GM23338 (cell line): ENCODE measurements at regions not wholly inside any gene's neighbourhood (a gene's known extent, or its start where the extent isn't known, plus 50 kb on each side); places are given as distances from the start of the nearest gene placed in this dataset.

Experiments used
- ATAC-seq: fragments of 200-7000 bp; cut with Tn5 transposase; 3 replicates; pipeline ENCODE4 v1.9.1; 2020
- DNase-seq: peaks from one replicate; pipeline ENCODE4 v3.0.0-alpha.2; 2015; ENCODE audit warnings: low spot score
- H2AFZ ChIP-seq: fragments of 200-600 bp; sonication (generic); 2 replicates; pipeline ENCODE4 v1.8.0; 2016; ENCODE audit warnings: antibody characterized with exemption, mild to moderate bottlenecking, moderate library complexity
- H3F3A ChIP-seq: fragments of 200-600 bp; sonication (generic); replicated peaks from 2 replicates; pipeline ENCODE4 v1.8.0; 2017; ENCODE audit warnings: antibody characterized with exemption, mixed run types, low read depth
- H3K27ac ChIP-seq: fragments of 200-600 bp; sonication (generic); 2 replicates; pipeline ENCODE4 v1.6.1; 2016; ENCODE audit warnings: low read depth
- H3K27me3 ChIP-seq: fragments of 200-600 bp; sonication (generic); 2 replicates; pipeline ENCODE4 v1.8.0; 2016; ENCODE audit warnings: mild to moderate bottlenecking, mixed run types, moderate library complexity; ENCODE audit not compliant: insufficient read depth
- H3K36me3 ChIP-seq: fragments of 200-600 bp; sonication (generic); 2 replicates; pipeline ENCODE4 v1.8.0; 2016; ENCODE audit warnings: mild to moderate bottlenecking; ENCODE audit not compliant: insufficient read depth
- H3K4me1 ChIP-seq: fragments of 200-600 bp; sonication (generic); 2 replicates; pipeline ENCODE4 v1.8.0; 2016; ENCODE audit warnings: mild to moderate bottlenecking, moderate library complexity; ENCODE audit not compliant: insufficient read depth
- H3K4me2 ChIP-seq: fragments of 200-600 bp; sonication (generic); 2 replicates; pipeline ENCODE4 v1.7.1; 2017; ENCODE audit warnings: mixed run types
- H3K4me3 ChIP-seq: fragments of 200-600 bp; sonication (generic); 2 replicates; pipeline ENCODE4 v1.6.1; 2016; ENCODE audit warnings: mixed run types
- H3K79me2 ChIP-seq: fragments of 200-600 bp; sonication (generic); replicated peaks from 2 replicates; pipeline ENCODE4 v1.8.0; 2017; ENCODE audit warnings: mild to moderate bottlenecking; ENCODE audit not compliant: insufficient read depth
- H3K9me2 ChIP-seq: fragments of 200-600 bp; sonication (generic); 2 replicates; pipeline ENCODE4 v1.8.0; 2017; ENCODE audit not compliant: insufficient read depth
- H4K20me1 ChIP-seq: fragments of 200-600 bp; sonication (generic); replicated peaks from 2 replicates; pipeline ENCODE4 v1.8.0; 2017; ENCODE audit warnings: mild to moderate bottlenecking; ENCODE audit not compliant: insufficient read depth
- H3K27ac Mint-ChIP-seq: 2 replicates; pipeline ENCODE4 v1.8.0; 2020; ENCODE audit warnings: inconsistent platforms, mild to moderate bottlenecking, moderate library complexity, mixed read lengths
- H3K27me3 Mint-ChIP-seq: 3 replicates; pipeline ENCODE4 v1.8.0; 2022; ENCODE audit warnings: low read depth, mild to moderate bottlenecking, moderate library complexity, mixed read lengths, inconsistent platforms; ENCODE audit not compliant: insufficient read depth, poor library complexity
- H3K36me3 Mint-ChIP-seq: 3 replicates; pipeline ENCODE4 v1.8.0; 2021; ENCODE audit warnings: low read depth, mild to moderate bottlenecking, inconsistent platforms, moderate library complexity, mixed read lengths
- H3K4me1 Mint-ChIP-seq: 3 replicates; pipeline ENCODE4 v1.8.0; 2020; ENCODE audit warnings: mild to moderate bottlenecking, inconsistent platforms, mixed read lengths
- H3K4me3 Mint-ChIP-seq: 3 replicates; pipeline ENCODE4 v1.8.0; 2021; ENCODE audit warnings: moderate library complexity, mild to moderate bottlenecking, inconsistent platforms, mixed read lengths
- H3K9me3 Mint-ChIP-seq: 3 replicates; pipeline ENCODE4 v1.8.0; 2020; ENCODE audit warnings: moderate library complexity, mild to moderate bottlenecking, inconsistent platforms, mixed read lengths
- CREB1 ChIP-seq: fragments of 250-450 bp; sonication (Bioruptor Pico); IDR thresholded peaks from 2 replicates; pipeline ENCODE4 v1.5.0; 2020; ENCODE audit warnings: low read depth, mild to moderate bottlenecking, moderate library complexity
- EZH2 ChIP-seq: fragments of 200-600 bp; sonication (generic); IDR thresholded peaks from one replicate; pipeline ENCODE4 v1.8.0; 2017; ENCODE audit warnings: antibody characterized with exemption, mild to moderate bottlenecking, low read depth; ENCODE audit not compliant: unreplicated experiment
- JUNB ChIP-seq: IDR thresholded peaks from one replicate; pipeline ENCODE4 v1.6.1; 2016; ENCODE audit warnings: antibody characterized with exemption; ENCODE audit not compliant: unreplicated experiment
- NANOG ChIP-seq: IDR thresholded peaks from 2 replicates; pipeline ENCODE4 v1.6.1; 2016; ENCODE audit warnings: antibody characterized with exemption, borderline replicate concordance
- POLR2AphosphoS5 ChIP-seq: IDR thresholded peaks from 2 replicates; pipeline ENCODE4 v1.6.1; 2016; ENCODE audit warnings: antibody characterized with exemption, low read depth
- REST ChIP-seq: IDR thresholded peaks from one replicate; pipeline ENCODE4 v1.6.1; 2018; ENCODE audit warnings: antibody characterized with exemption; ENCODE audit not compliant: unreplicated experiment
- STAT1 ChIP-seq: IDR thresholded peaks from one replicate; pipeline ENCODE4 v1.6.1; 2016; ENCODE audit warnings: antibody characterized with exemption; ENCODE audit not compliant: unreplicated experiment
- ZNF331 ChIP-seq: fragments of 250-450 bp; sonication (Bioruptor Pico); IDR thresholded peaks from 2 replicates; pipeline ENCODE4 v1.5.0; 2020; ENCODE audit warnings: low read depth, mild to moderate bottlenecking, moderate library complexity
- ZNF462 ChIP-seq: fragments of 250-450 bp; sonication (Bioruptor Pico); IDR thresholded peaks from 2 replicates; pipeline ENCODE4 v1.5.0; 2020; ENCODE audit warnings: mild to moderate bottlenecking, moderate library complexity

GRCh38 chr9:93900436-93900819 lies 54.7 kb downstream of the BARX1 start (continued):
- TF ChIP-seq POLR2AphosphoS5 = no peak
- no peak for TF ChIP-seq STAT1
- TF ChIP-seq ZNF331 (CRISPR knock-in tag) = no peak

- no peak for DNase-seq
- no peak overlapping the region for H3K4me2 ChIP-seq
- Mint-ChIP-seq H3K36me3 (no peaks in the 10 kb centered on the region; the same call in 2 of the 3 replicates), H3K27me3 (peaks cover 16% of the 10 kb centered on the region), H3K4me3 (no peak overlapping the region), H3K27ac (no peak overlapping the region), H3K9me3 (peaks cover 11% of the 10 kb centered on the region), H3K4me1 (no peaks in the 10 kb centered on the region)
- no peaks in the 10 kb centered on the region for H3K4me1 ChIP-seq
- H3F3A ChIP-seq = no peaks in the 10 kb centered on the region
- H3K27me3 ChIP-seq = no peaks in the 10 kb centered on the region
- no peak overlapping the region for H3K27ac ChIP-seq
- H2AFZ ChIP-seq = no peak overlapping the region
- H3K36me3 ChIP-seq = no peaks in the 10 kb centered on the region
- H3K9me2 ChIP-seq = no peaks in the 10 kb centered on the region
- H4K20me1 ChIP-seq = no peaks in the 10 kb centered on the region
- no peak for ATAC-seq
- no peak overlapping the region for H3K4me3 ChIP-seq
- TF ChIP-seq ZNF331 (CRISPR knock-in tag) (no peak), NANOG (no peak), JUNB (no peak), EZH2 (no peak), POLR2AphosphoS5 (no peak), REST (no peak), CREB1 (CRISPR knock-in tag) (no peak), ZNF462 (CRISPR knock-in tag) (no peak)
- H3K79me2 ChIP-seq = no peaks in the 10 kb centered on the region
Measured at GRCh38 chr9:93899609-93900435, 55.3 kb downstream of the BARX1 start.
